Central memory CD8-positive, alpha-beta T cell (primary cell): ENCODE measurements at regions not wholly inside any gene's neighbourhood (a gene's known extent, or its start where the extent isn't known, plus 50 kb on each side); places are given as distances from the start of the nearest gene placed in this dataset.
"Not testable (repeated sequence)": the region's sequence is repeated elsewhere in the genome, so short reads cannot be mapped to it uniquely, and the experiment has no call there.

Experiments used
- ATAC-seq: fragments of 150-1000 bp; cut with Tn5 transposase; replicated peaks from 2 replicates; pipeline ENCODE4 v1.10.0; 2022; ENCODE audit warnings: mild to moderate bottlenecking, moderate FRiP score, moderate number of reproducible peaks; ENCODE audit not compliant: poor library complexity, severe bottlenecking; ENCODE audit errors: extremely low read depth
- DNase-seq, 2 donors: peaks; one replicate each; pipeline ENCODE4 v3.0.0; 2021; ENCODE audit warnings: low spot score in 2 of 2
- H3K27ac Mint-ChIP-seq: one replicate; pipeline ENCODE4 v1.8.0; 2022; ENCODE audit warnings: low read depth, mild to moderate bottlenecking, moderate library complexity, mixed read lengths
- H3K27me3 Mint-ChIP-seq: one replicate; pipeline ENCODE4 v1.8.0; 2022; ENCODE audit warnings: mixed read lengths
- H3K36me3 Mint-ChIP-seq: one replicate; pipeline ENCODE4 v1.8.0; 2022; ENCODE audit warnings: mild to moderate bottlenecking, moderate library complexity, mixed read lengths; ENCODE audit not compliant: insufficient read depth
- H3K4me1 Mint-ChIP-seq: one replicate; pipeline ENCODE4 v1.8.0; 2022; ENCODE audit warnings: mixed read lengths
- H3K4me3 Mint-ChIP-seq: one replicate; pipeline ENCODE4 v1.8.0; 2022; ENCODE audit warnings: mild to moderate bottlenecking, moderate library complexity, mixed read lengths
- H3K9me3 Mint-ChIP-seq: one replicate; pipeline ENCODE4 v1.8.0; 2022; ENCODE audit warnings: mixed read lengths

GRCh38 chr2:67130531-67131256, 266.4 kb upstream of the ETAA1 start:
- no peak for ATAC-seq
- Mint-ChIP-seq H3K9me3 (peaks cover 7% of the 10 kb centered on the region), H3K4me1 (no peaks in the 10 kb centered on the region), H3K4me3 (no peak overlapping the region), H3K27ac (no peak overlapping the region), H3K36me3 (no peaks in the 10 kb centered on the region), H3K27me3 (no peaks in the 10 kb centered on the region)
- DNase-seq: no peak

GRCh38 chr2:67131257-67131609, 265.9 kb upstream of the ETAA1 start:
- Mint-ChIP-seq H3K4me3 (no peak overlapping the region), H3K36me3 (no peaks in the 10 kb centered on the region), H3K27ac (no peak overlapping the region), H3K27me3 (no peaks in the 10 kb centered on the region), H3K9me3 (peaks cover 2% of the 10 kb centered on the region), H3K4me1 (no peaks in the 10 kb centered on the region)
- no peak for ATAC-seq
- DNase-seq: no peak

DNA sequence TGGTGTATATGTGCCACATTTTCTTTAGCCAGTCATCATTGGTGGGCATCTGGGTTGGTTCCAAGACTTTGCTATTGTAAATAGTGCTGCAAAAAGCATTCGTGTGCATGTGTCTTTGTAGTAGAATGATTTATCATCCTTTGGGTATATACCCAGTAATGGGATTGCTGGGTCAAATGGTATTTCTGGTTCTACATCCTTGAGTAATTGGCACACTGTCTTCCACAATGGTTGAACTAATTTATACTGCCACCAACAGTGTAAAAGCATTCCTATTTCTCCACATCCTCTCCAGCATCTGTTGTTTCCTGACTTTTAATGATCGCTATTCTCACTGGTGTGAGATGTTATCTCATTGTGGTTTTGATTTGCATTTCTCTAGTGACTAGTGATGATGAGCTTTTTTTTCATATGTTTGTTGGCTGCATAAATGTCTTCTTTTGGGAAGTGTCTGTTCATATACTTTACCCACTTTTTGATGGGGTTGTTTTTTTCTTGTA, 264.6 kb upstream of the ETAA1 start:
- ATAC-seq, H3K4me3 Mint-ChIP-seq, H3K9me3 Mint-ChIP-seq, H3K27me3 Mint-ChIP-seq, H3K36me3 Mint-ChIP-seq, DNase-seq, H3K27ac Mint-ChIP-seq, H3K4me1 Mint-ChIP-seq: not testable (repeated sequence)

- Mint-ChIP-seq H3K27ac (no peak overlapping the region), H3K27me3 (no peaks in the 10 kb centered on the region), H3K4me3 (no peak overlapping the region), H3K9me3 (peaks cover 5% of the 10 kb centered on the region), H3K36me3 (no peaks in the 10 kb centered on the region), H3K4me1 (no peaks in the 10 kb centered on the region)
- no peak for ATAC-seq
- DNase-seq: no peak
Observed at GRCh38 chr2:67135208-67135607, 261.9 kb upstream of the ETAA1 start.

GRCh38 chr2:67137699-67138098, 259.4 kb upstream of the ETAA1 start:
- Mint-ChIP-seq H3K4me1 (no peaks in the 10 kb centered on the region), H3K27ac (no peak overlapping the region), H3K36me3 (no peaks in the 10 kb centered on the region), H3K27me3 (no peaks in the 10 kb centered on the region), H3K9me3 (peaks cover 5% of the 10 kb centered on the region), H3K4me3 (no peak overlapping the region)
- DNase-seq: no peak
- ATAC-seq: no peak

DNA sequence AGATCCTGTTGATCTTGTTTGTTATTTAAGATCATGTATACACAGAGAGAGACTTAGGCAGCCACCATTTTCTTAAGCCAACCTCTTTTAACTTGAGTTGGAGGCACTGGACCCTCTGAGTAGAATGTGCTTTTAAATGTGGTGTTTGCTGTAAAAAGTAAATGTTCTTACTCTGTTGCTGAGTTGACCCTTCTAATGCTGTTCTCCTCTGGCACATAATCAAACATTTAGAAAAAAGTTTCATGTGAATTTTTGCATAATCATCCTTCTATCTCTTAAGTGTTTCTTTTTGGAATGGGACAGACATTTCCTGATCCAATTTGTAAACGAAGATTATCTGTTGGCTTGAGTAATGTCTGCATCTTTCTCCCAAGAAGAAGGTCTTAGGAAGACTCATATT, 255.1 kb upstream of the ETAA1 start:
- Mint-ChIP-seq H3K4me1 (no peaks in the 10 kb centered on the region), H3K27me3 (no peaks in the 10 kb centered on the region), H3K4me3 (no peak overlapping the region), H3K27ac (no peak overlapping the region), H3K9me3 (peaks cover 5% of the 10 kb centered on the region), H3K36me3 (no peaks in the 10 kb centered on the region)
- DNase-seq (no peak), ATAC-seq (no peak)

DNA sequence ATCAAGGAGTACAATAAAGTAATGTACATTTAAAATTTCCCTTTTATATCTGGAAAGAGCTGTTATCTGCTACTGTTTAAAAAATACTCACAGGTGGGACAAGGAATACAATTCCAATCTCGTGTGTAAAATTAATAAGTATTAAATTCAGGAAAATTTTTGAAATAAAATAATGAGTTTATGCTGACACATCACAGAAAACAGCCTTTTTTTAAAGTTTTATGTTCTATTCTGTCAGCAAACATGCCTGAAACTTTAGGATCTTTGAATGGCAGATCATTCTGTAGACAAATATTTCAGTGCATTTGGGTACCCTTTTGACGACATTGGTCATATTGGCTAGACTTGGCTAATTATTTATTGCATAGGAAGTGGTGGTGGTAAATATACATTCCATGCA, 254.4 kb upstream of the ETAA1 start:
- DNase-seq: no peak
- Mint-ChIP-seq H3K4me3 (no peak overlapping the region), H3K27ac (no peak overlapping the region), H3K36me3 (no peaks in the 10 kb centered on the region), H3K9me3 (peaks cover 5% of the 10 kb centered on the region), H3K4me1 (no peaks in the 10 kb centered on the region), H3K27me3 (no peaks in the 10 kb centered on the region)
- no peak for ATAC-seq

- DNase-seq: no peak
Observed at GRCh38 chr2:67145851-67146250, 251.3 kb upstream of the ETAA1 start.

DNA sequence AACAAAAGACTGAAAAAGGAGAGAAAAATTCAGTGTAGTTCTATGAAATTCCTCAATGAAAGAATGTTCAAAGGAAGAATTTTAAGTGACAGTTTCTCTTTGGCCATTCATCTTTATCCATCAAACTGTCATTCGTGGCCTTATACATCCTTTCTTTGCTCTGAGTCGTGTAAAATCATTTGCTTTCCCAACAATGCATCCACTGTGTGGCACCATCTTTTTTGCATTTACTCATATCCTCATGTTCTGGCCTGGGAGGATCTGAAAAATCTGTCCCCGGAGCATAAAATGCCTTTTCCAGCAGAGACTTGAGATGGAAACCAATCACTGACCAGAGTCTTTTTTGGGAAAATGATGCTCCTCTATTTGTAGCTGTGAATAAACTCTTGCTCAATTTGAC, 240.3 kb upstream of the ETAA1 start:
- Mint-ChIP-seq H3K4me1 (no peaks in the 10 kb centered on the region), H3K9me3 (peaks cover 22% of the 10 kb centered on the region), H3K27me3 (peaks cover 6% of the 10 kb centered on the region), H3K27ac (no peak overlapping the region), H3K36me3 (no peaks in the 10 kb centered on the region), H3K4me3 (no peak overlapping the region)
- no peak for DNase-seq
- ATAC-seq: no peak

More at GRCh38 chr2:67145851-67146250, 251.3 kb upstream of the ETAA1 start:
- Mint-ChIP-seq H3K9me3 (peaks cover 14% of the 10 kb centered on the region), H3K27ac (no peak overlapping the region), H3K4me1 (no peaks in the 10 kb centered on the region), H3K36me3 (no peaks in the 10 kb centered on the region), H3K27me3 (no peaks in the 10 kb centered on the region), H3K4me3 (no peak overlapping the region)
- no peak for ATAC-seq

- DNase-seq (no peak), ATAC-seq (no peak)
- peaks cover 6% of the 10 kb centered on the region for H3K27me3 Mint-ChIP-seq
- no peak overlapping the region for H3K27ac Mint-ChIP-seq
- H3K4me1 Mint-ChIP-seq: no peaks in the 10 kb centered on the region
- no peak overlapping the region for H3K4me3 Mint-ChIP-seq
- peaks cover 8% of the 10 kb centered on the region for H3K9me3 Mint-ChIP-seq
- H3K36me3 Mint-ChIP-seq: no peaks in the 10 kb centered on the region
Observed at GRCh38 chr2:67158718-67159117, 238.4 kb upstream of the ETAA1 start.

DNA sequence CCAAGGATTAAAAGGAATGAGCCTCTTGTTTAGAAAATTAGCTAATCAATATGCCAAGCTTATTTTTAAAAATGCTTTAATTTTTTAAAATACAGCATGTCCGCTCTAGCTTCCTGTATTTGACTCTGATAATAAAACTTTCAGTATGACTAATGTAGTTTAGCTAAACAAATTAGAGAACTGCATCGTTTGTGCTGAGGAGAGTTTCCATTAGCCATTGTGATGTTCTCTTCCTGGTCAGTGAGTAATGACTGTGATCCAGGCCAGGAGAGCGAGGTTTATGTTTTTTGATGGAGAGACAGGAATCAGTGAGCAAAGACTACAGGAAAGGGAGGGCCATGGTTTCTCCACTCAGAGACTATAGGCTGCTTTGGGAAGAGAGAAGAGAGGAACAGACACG, 237.2 kb upstream of the ETAA1 start:
- Mint-ChIP-seq H3K36me3 (no peaks in the 10 kb centered on the region), H3K4me3 (no peak overlapping the region), H3K27ac (no peak overlapping the region), H3K4me1 (no peaks in the 10 kb centered on the region), H3K27me3 (peaks cover 6% of the 10 kb centered on the region), H3K9me3 (peaks cover 10% of the 10 kb centered on the region)
- no peak for ATAC-seq
- no peak for DNase-seq

DNA sequence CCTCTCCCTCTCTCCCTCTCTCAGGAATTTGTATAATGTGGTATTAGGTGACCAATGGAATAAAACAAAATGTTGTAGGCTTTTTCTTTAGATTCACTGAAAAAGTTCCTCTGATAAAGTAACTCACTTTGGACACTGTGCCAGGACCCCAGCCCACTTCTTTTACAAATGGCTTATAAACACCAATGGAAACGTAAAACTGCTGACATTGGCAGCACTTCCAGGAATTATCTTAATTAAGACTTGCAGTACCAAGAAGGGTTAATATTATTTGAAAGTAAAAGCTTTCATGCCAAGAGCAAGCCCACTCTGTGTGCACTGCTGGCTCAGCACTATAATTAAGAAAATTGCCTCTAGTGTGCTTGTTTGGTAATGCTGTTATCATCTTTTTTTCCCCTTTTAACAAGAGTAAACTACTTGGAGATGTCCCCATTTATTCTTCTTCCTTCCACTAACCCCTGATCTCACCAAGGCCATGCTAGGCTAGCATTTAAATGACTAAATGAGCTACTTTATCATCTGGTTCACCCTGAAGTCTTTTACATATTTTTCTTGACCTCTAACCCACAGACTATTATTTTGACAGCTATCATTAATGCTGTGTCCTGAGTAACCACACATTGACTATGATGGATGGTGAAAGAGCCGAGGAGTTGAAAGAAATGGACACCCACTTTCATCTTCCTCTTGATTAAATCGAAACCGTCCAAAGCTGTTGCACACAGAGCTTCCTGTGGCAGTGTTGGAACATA, 232.2 kb upstream of the ETAA1 start:
- no peak for ATAC-seq

GRCh38 chr2:67165523-67165990, 231.6 kb upstream of the ETAA1 start:
- peaks cover 6% of the 10 kb centered on the region for H3K9me3 Mint-ChIP-seq
- no peaks in the 10 kb centered on the region for H3K27me3 Mint-ChIP-seq
- ATAC-seq: no peak
- no peak for DNase-seq
- no peaks in the 10 kb centered on the region for H3K36me3 Mint-ChIP-seq
- H3K27ac Mint-ChIP-seq: no peak overlapping the region
- H3K4me1 Mint-ChIP-seq: no peaks in the 10 kb centered on the region
- no peak overlapping the region for H3K4me3 Mint-ChIP-seq

More for the DNA sequence above, 232.2 kb upstream of the ETAA1 start:
- H3K9me3 Mint-ChIP-seq: peaks cover 12% of the 10 kb centered on the region
- H3K4me3 Mint-ChIP-seq: no peak overlapping the region
- DNase-seq: no peak
- H3K27me3 Mint-ChIP-seq: peaks cover 5% of the 10 kb centered on the region
- no peak overlapping the region for H3K27ac Mint-ChIP-seq
- H3K36me3 Mint-ChIP-seq: no peaks in the 10 kb centered on the region
- no peaks in the 10 kb centered on the region for H3K4me1 Mint-ChIP-seq
